PC-3 (cell line): ENCODE measurements at regions not wholly inside any gene's neighbourhood (a gene's known extent, or its start where the extent isn't known, plus 50 kb on each side); places are given as distances from the start of the nearest gene placed in this dataset.

Experiments
- CTCF ChIP-seq: fragments of 300-600 bp; sonication (generic); conservative IDR thresholded peaks from 2 replicates; pipeline ENCODE4 v1.5.1; 2017; ENCODE audit warnings: antibody characterized with exemption, low read depth, mild to moderate bottlenecking, low read length
- EZH2phosphoT487 ChIP-seq: fragments of 300-600 bp; sonication (generic); IDR thresholded peaks from 2 replicates; pipeline ENCODE4 v1.6.1; 2018; ENCODE audit warnings: mild to moderate bottlenecking, antibody characterized with exemption, low read length, borderline replicate concordance

GRCh38 chr6:22896696-22897095, 327.3 kb downstream of the HDGFL1 start:
- TF ChIP-seq CTCF (no peak), EZH2phosphoT487 (no peak)
